GM18909 (cell line): ENCODE measurements at regions not wholly inside any gene's neighbourhood (a gene's known extent, or its start where the extent isn't known, plus 50 kb on each side); places are given as distances from the start of the nearest gene placed in this dataset.
"Not testable (repeated sequence)": the region's sequence is repeated elsewhere in the genome, so short reads cannot be mapped to it uniquely, and the experiment has no call there.

Experiments
- ATAC-seq: cut with Tn5 transposase; IDR thresholded peaks from one replicate; pipeline ENCODE4 v1.9.1; 2021; ENCODE audit warnings: mild to moderate bottlenecking; ENCODE audit not compliant: unreplicated experiment, poor library complexity

DNA sequence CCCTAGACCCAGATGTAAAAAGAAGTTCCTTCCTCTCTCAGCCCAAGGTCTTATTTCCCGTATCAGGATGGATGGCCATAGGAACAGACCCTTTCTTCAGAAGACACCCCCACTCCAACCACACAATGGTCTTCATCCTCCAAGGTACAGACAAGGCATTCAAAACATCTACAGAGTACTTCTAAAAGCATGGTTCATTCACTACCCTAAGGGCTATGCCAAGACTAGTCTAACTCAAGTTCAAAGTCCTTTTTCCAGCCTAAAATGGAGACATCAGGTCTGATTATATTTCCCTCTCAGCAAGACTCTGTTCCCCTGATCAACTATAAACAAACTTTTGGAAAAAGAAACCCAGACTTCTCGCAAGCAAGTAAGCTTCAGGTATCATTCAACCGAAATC is 388.9 kb downstream of the NPIPA8 start:
- no peak for ATAC-seq

DNA sequence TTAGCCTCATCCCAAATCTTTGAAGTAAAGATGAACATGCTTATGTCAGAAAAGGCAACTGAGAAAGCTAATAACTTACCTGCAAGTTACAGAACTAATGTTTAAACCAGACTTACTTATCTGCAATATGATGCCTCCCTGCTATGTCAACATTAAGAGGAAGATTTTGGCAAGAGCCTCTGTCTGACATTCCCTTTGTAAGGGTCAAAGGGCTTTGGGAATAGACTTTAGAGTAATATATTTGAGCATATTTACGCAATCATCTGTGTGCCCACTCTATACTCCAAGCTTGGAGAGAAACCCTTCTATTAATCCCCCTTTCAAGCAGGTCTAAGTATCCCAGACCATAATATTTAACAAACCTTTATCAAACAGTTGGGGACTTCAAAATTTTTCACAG is 389.4 kb downstream of the NPIPA8 start:
- ATAC-seq = no peak

DNA sequence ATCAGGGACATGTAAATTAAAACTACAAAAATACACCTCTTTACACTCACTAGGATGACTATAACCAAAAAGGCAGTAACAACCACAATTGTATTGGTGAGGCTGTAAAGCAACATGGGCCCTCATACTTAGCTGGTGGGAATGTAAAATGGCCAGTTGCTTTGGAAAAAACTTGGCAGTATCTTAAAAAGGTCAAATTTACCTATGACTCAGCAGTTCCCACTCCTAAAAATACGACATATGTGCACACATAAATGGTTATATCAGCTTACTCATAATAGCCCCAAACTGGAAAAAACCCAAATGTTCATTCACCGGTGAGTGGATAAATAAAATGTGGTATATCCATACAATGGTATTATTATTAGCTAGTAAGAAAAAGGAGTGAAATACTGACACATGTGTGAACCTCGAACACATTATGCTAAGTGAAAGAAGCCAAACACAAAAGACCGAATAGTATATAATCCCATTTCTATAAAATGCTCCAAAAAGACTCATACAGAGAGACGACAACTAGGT is 391.4 kb downstream of the NPIPA8 start:
- ATAC-seq = no peak

DNA sequence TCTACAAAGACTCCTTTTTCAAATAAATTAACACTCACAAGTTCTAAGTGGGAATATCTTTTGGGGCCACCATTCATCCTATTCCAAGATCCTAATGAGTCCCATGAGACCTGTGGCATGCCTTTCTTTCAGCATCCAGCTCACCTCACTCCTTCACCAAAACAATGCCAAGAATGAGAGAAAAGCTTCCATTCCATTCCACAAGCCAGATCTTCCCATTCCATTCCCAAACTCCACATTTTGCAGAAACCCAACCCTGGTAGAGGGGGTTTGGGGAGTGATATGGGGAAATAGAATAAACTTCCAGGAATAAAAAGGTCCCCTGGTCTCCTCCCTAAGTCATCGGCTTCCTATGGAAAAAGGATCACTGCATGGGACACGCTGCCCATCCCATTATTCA is 392.2 kb downstream of the NPIPA8 start:
- ATAC-seq = no peak

DNA sequence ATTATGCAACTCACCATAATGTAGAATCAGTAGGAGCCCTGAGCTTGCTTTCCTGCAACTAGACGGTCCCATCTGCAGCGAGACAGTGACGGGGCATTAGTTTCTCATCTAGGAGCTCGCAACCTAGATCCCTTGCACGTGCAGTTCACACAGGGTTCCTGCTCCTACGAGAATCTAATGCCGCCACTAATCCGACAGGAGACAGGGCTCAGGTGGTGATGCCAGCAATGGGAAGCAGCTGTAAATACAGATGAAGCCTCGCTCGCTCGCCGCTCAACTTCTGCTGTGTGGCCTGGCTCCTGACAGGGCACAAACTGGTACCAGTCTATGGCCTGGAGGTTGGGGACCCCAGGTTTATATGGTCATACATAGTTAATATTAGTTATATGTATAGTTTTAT is 394.5 kb downstream of the NPIPA8 start:
- ATAC-seq = no peak

DNA sequence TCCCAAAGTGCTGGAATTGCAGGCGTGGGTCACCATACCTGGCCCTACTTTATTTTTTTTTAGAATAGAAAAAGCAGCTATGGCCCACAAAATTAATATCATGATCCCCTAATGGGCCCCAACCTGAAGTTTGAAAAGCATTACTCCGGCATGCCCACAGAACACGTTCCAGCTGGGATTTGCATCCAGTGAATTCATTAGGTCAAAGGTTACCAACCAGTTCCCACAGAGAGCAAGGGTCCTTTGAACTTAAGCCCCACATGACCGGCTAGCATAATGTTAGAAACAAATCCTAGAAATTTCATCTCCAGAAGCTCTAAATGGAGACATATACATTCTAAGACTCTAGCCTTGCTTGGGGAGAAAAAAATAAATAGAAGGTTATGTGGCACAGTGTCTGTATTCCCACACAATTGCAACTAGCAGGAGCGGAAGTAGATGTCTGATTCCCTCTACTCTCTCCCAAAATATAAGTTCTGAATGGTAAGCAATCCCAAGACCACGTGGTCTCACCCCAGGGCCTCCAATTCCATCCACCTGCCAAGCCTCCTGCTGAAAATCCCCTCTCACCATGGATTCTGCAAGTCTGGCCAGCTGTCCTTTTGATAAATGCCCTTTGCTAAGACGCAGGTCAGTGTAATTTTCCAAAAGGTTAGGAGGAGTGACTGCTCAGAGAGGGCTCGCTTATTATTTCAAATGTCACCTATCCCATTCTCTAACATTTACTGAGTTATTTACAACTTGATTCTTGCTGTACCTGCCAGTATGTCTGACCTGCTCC is 395.8 kb downstream of the NPIPA8 start:
- ATAC-seq = no peak

DNA sequence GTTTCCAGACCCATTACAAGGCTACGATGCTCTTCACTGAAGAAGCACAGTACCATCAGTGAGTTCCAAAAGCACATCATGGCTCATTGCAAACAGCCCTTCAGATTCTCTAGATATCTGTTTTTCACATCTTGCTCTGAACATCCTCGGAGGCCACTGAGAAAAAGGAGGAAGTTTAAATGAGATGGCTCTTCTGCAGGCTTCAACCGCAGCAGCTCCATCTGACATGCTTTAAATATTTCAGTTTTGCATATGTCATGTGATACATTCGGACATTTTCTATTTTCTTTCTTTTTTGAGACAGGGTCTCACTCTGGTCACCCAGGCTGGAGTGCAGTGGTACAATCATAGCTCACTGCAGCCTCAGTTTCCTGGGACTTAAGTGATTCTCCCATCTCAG is 396.8 kb downstream of the NPIPA8 start:
- peak; percentile 48 for ATAC-seq

DNA sequence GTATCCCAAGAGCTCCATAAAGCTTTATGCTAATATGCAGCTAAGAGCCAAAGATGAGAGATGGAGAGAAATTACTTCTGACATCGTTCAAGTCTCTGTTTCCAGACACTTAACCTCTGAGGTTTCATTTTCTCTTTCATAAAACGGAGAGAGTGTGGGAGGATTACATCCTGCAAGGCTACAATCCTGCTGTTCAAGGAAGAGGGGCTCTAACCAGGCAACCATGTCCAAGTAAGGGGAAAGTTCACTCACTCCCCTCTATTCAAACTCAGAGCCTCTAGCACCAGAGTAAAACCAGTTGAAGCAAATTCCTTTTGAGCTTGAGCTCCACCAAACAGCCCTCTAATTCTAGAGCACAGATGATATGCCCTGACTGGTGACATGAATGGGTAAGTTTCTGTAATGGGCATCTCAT is 397.4 kb downstream of the NPIPA8 start:
- ATAC-seq = peak; percentile 55

DNA sequence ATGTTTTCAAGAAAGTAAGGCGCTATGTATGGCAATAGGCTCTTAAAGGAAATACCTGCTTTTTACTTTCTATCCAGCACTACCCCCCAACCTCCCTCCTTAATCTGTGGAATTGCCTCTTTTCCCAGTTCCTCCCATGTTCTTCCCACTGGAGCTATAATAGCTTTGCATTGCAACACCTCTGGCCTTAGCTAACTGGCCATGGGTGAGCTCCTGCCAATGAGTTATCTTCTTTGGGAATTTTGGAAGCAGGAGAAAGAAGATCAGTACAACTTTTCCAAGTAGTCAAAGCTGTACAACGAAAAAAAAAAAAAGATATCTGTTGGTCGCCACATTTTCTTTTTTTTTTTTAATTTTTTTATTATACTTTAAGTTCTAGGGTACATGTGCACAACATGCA is 398.0 kb downstream of the NPIPA8 start:
- ATAC-seq = no peak

DNA sequence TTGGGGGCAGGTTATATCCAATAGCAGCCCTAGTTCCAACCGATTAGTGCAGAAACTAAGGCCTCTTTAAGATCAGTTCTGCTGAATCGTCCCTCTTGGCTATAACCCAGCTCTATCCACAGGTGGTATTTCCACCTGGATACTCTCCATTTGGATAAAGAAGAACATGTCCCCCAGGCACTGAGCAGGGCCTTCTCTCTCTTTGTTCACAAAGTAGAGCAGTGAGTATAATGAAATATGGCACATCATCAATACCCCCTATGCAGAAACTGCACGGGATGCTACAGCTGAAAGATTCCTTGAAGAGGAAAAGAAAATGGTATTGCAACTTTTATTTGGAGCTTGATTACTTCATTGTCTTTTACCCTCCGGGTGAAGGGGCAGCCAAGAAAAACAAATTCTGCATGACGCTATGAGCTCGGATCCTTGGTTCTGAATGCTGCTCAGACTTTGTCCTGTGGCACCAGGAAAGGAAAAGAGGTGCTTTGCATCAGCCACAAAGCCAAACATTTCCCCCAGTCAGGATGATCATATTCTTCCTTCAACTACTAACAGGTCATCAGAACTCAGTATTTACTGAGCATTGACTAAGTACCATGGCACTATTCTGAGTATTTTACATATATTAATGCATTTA is 399.7 kb downstream of the NPIPA8 start:
- no peak for ATAC-seq

DNA sequence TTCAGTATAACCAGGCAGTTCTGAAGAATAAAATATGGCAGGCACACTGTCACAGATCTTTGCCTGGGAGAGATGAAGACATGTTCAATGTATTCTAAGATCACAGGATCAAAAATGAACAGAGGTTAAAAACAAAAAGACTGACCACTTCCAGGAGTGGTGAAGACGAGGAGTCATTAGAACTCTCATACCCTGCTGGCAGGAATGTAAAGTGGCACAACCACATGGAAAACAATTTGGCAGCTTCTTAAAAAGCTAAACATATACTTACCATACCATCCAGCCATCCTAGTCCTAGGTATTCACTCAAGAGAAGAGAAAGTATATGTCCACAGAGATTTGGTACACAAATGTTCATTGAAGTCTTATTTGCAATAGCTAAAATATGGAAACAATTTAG is 406.3 kb downstream of the NPIPA8 start:
- no peak for ATAC-seq

DNA sequence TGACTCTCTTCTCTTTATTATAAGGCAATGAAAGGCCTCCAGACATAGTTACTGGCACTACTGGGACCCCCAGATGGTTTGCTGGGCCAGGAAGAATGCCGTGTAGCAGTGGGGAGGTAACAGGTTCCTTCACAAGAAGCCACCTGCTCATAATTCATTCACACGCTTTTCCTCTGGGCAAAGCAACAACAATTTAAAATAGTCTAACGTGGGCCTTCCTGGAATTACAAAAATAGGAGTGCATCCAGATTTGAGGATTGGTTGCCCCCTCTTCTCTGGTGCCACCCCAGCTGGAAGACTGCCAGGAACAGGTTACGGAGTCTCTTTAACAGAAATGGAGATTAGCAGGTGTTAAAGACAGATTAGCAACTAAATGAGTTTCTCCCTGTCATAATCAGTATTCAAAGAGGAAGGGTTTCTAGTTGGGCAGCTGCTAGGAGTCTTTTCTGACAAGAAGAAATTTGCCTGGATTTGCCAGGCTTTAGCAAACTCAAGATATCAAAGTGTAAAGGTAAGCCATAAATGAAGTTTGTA is 409.6 kb downstream of the NPIPA8 start:
- ATAC-seq = no peak

DNA sequence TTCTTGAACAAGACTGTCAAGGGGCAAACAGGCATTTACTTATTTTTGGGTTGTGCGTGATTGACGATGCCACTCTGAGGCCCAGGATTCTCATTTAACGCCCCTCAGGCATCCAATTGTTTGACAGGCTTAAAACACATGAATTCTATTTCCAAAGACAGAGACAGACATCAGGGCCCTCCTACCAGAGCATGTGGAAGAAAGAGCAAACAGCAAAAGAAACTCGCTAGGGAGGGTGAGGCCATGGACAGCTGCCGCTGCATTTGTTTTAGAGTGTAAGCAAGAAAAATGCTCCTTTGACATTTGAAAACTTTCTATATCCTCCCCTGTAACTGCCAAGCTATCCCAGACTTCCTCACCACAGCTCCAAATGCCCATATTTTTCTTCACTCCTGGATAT is 410.1 kb downstream of the NPIPA8 start:
- no peak for ATAC-seq

DNA sequence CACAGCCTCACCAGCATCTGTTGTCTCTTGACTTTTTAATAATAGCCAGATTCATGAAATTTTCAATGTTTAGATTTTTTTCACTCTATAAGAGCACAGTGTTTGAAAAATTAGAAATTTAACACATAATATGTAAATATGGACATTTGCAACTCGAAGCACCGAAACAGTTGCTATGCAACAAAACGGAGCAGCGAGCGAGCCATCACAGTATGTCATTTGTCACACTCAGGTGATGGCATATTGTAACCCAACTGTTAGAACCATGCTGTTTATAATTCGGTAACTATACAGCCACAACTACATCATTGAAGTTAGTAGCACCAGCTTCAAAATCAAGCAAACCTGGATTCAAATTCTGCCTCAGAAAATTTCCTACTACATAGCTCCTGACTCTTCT is 410.8 kb downstream of the NPIPA8 start:
- ATAC-seq = no peak

DNA sequence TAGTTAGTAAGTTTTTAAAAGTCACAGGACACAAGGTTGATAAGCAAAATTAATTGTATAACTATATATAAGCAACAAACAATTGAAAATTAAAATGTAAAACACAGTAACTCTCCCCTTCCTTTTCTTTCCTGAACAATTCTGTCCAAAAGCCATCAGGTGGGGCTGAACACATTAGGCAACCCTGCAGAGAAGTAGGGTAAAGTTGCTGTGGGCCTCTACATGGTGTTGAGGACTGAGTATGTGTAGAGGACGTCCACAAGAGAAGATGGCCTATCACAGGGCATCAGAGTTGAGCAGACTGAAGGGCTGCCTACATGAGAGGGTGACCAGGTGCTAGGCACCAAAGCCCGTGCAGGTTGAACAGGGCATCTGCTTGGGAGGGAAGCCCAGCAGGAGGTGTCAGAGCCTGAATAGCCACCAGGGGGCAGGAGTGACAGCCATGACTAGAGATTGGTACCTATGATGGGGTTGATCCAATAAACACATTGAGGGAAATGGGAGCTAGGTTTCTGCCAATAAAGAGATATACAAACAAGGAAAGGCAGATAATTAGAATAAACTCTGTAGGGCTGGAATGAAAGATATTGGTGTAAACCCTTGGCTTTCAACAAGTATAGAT is 415.1 kb downstream of the NPIPA8 start:
- peak; percentile 64 for ATAC-seq

DNA sequence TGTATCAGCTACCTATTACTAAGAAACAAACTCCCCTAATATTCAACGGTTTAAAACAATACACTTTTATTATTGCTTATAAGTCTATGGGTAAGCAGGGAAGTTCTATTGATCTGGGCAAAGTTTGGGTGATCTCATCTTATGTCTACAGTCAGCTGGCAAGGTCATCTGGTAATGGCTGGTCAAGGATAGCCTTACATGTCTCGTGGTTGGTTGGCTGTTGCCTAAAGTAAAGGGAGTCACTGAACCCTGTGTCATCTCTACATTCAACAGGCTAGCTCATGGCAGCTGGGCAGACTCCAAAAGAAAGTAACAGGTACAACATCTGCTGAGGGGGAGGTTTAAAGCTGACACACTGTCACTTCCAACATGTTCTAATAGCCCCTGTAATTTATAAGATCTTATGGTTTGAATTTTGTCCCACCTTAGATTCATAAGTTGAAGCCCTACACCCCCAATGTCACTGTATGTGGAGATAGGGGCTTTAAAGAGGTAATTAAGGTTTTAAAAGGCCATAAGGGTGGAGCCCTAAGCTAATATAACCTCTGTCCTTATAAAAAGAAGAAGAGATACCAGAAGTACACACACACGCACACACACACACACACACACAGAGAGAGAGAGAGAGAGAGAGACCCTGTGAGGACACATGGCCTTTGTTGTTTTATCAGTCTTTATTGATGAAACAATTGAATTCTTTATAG is 419.1 kb downstream of the NPIPA8 start:
- no peak for ATAC-seq

DNA sequence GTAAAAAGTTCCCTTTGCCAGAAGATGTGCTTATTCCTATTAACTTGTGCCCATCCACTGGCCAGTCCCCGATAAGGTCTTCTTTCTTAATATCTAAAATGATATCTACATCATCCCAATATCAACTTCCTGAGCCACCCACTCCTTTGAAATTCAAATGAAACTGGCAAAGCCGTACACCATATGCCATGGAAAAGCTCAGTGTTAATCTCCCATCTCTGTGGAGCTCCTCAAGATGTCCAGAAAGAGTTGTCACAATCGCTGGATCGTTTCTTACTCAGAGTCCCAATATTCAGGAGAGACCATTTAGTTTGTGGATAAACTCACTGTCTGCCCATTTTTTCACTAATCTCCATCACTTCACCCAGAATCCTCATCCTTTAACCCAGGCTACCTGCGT is 420.7 kb downstream of the NPIPA8 start:
- ATAC-seq = no peak

DNA sequence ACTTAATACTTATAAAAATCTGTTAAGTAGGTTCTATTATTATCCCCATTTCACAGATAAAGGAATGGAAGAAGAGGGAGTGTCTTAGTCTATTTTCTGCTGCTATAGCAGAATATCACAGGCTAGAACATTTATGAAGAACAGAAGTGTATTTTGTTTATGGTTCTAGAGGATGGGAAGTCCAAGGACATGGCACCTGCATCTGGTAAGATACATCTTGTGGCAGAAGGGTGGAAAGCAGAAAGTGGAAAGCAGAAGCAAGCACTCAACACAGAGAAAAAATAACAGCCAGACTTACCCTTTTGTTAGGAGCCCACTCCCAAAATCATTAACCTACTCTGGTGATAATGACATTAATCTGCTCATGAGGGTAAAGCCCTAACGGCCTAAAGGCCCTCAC is 422.4 kb downstream of the NPIPA8 start:
- no peak for ATAC-seq

DNA sequence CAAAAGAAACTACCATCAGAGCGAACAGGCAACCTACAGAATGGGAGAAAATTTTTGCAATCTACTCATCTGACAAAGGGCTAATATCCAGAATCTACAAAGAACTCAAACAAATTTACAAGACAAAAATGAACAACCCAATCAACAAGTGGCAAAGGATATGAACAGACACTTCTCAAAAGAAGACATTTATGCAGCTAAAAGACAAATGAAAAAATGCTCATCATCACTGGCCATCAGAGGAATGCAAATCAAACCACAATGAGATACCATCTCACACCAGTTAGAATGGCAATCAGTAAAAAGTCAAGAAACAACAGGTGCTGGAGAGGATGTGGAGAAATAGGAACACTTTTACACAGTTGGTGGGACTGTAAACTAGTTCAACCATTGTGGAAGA is 425.0 kb downstream of the NPIPA8 start:
- ATAC-seq = not testable (repeated sequence)

DNA sequence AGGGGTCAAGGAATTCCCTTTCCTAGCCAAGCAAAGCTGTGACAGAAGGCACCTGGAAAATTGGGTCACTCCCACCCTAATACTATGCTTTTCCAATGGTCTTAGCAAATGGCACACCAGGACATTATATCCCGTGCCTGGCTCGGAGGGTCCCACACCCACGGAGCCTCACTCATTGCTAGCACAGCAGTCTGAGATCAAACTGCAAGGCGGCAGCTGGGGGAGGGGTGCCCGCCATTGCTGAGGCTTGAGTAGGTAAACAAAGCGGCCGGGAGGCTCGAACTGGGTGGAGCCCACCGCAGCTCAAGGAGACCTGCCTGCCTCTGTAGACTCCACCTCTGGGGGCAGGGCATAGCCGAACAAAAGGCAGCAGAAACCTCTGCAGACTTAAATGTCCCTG is 429.9 kb downstream of the NPIPA8 start:
- ATAC-seq = not testable (repeated sequence)

DNA sequence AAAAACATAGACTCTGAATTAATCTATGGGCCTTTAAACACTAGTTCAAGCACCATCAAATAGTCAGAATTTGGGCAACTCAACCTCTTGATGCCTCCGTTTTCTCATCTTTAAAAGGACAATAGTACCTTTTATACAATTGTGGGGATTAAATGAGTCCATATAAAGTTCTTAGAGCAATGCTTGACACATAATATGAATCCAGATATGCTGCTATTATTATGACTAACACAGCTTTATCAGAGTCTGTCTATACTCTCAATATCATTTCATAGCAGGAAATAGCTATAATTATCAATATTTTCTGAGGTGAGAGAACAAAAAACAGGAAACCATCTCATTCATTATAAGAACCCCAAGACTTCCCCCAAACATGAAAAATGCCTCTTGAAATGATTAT is 430.5 kb upstream of the XYLT1 start:
- ATAC-seq = no peak
